GM12872 (cell line): ENCODE measurements at regions not wholly inside any gene's neighbourhood (a gene's known extent, or its start where the extent isn't known, plus 50 kb on each side); places are given as distances from the start of the nearest gene placed in this dataset.
A peak's percentile ranks its signal among the peaks of the same experiment; 100 is the strongest.

Experiments used
- TF ChIP-seq, protein P1 (sequence below): IDR thresholded peaks from 3 replicates; pipeline ENCODE4 v1.5.1; 2011; ENCODE audit warnings: low read depth, mild to moderate bottlenecking, low read length, moderate library complexity; ENCODE audit not compliant: insufficient read depth

DNA sequence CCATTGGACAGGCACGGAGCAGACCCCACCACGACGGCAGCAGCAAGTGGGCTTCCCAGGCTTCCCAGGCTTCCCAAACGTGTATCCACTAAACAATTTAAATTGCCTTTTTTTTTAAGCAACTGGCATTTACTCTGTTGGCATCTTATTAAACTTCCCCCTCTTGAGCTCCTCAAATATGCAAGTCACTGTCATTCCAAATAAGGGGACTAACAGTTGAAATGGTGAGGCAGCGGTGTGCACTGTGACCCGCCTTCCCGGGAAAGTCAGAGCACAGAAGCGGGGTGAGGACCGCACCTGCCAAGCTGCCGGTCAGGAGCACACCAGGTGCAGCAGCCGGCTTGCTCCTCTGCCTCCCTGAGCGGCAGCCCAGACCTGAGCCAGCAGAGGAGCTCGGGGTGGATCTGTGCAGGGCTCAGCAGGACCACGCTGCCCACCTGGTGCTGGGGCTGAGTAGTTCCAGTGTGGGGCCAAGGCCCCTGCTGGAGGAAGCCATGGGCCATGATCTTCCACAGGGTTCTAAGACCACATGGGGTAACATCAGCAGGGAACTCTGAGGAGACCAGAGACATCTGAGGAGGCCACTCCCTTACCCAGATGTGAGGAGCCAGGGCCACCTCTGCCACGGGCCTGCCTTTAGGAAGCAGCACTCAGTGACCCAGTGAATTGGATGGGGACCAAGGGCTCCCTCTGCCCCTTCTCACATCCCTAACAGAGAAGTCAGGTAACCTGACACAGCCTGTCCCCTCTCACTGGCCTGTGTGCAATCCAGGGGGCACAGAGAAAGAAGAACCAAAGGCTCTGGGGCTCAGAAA is 245.4 kb downstream of the NPHP4 start:
- TF ChIP-seq, protein P1, sequence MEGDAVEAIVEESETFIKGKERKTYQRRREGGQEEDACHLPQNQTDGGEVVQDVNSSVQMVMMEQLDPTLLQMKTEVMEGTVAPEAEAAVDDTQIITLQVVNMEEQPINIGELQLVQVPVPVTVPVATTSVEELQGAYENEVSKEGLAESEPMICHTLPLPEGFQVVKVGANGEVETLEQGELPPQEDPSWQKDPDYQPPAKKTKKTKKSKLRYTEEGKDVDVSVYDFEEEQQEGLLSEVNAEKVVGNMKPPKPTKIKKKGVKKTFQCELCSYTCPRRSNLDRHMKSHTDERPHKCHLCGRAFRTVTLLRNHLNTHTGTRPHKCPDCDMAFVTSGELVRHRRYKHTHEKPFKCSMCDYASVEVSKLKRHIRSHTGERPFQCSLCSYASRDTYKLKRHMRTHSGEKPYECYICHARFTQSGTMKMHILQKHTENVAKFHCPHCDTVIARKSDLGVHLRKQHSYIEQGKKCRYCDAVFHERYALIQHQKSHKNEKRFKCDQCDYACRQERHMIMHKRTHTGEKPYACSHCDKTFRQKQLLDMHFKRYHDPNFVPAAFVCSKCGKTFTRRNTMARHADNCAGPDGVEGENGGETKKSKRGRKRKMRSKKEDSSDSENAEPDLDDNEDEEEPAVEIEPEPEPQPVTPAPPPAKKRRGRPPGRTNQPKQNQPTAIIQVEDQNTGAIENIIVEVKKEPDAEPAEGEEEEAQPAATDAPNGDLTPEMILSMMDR, result no peak

- TF ChIP-seq, protein P1, result peak; percentile 98
These were observed 246.2 kb downstream of the NPHP4 start for GRCh38 chr1:5745800-5746610.

DNA sequence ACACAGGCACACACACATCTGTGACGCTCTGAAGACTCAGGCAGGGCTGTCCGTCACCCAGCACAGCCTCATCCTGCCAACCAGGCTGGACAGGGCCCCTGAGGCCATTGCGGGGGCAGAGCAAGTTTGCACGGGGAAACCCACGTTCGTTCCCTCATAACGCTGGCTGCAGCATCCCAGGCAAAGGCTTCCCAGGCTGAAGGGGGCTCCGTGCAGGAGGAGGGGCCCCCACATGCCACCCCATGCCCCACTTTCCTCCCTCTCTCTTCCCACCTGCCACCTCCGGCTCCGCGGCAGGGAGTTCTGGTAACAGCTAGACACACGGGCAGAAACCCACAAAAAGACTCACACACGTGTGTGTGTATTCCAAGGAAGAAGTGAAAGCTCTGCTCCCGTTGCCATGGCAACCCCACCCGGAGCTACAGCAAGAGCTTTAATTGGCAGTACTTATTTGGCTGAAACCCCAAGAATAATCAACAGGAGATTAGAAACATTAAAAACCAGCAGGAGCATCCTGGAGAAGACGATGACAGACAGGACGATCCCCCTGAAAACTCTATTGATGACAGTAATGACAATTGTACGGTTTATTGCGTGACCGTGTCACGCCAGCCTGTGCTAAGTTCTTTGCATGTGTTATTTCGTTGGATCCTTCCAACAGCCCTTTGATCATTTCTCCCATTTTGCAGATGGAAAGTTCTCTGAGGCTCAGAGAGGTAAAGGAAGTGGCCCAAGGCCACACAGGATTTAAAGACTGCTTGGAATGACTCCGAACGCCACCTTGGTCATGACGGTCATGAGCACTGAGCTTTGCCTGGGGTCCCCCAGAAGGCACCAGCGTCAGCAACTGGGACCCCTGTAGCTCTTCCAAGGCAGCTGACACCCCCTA is 247.1 kb downstream of the NPHP4 start:
- TF ChIP-seq, protein P1, result no peak

DNA sequence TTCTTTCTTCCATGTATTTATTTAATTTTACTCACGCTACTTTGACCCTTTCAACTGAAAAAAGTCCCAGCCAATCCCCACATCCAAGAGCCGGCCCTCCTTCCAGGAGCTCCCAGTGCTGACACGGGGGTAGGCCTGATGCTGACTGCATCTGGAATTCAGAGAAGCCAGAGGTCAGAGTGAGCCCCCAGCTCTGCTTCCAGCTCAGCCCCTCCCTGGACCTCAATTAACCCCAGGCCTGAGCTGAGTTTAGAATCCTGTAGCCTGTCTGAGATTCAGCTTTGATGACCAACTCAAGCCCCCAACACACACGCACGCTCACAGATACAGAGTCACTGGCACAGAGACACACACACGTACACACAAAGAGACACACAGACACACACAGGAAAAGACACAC is 247.9 kb downstream of the NPHP4 start:
- TF ChIP-seq, protein P1, result no peak

GRCh38 chr1:5743435-5744095 is 248.7 kb downstream of the NPHP4 start:
- TF ChIP-seq, protein P1, result no peak

DNA sequence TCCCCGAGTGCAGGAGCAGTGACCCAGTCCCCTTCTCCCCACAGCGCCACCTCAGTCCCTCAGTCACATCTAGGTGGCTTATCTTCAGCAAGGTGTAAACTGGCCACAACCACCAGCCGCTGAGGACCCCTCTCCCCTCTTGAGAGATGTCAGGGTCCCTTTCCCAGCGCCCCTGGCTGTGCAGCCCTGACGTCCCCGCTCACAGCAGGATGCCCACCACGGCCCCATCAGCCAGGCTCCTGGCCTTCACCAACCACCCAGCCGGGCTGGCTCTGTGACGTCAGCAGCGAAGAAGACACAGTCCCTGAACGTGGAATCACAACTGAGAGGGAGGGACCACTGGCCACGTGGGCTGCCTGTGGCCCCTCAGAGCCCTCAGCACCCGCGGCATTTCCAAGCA is 249.4 kb downstream of the NPHP4 start:
- TF ChIP-seq, protein P1, result no peak
